ENCODE measurements at regions not wholly inside any gene's neighbourhood (a gene's known extent, or its start where the extent isn't known, plus 50 kb on each side); places are given as distances from the start of the nearest gene placed in this dataset.

- no peak for TF ChIP-seq CTCF (IDR thresholded peaks at IDR 0.05)
- no peak for TF ChIP-seq EZH2 (IDR thresholded peaks at IDR 0.05; ENCODE audit: borderline replicate concordance, insufficient read depth, low read depth, low read length, poor library complexity, severe bottlenecking)
Measured at GRCh38 chr3:87072446-87072845, 81.5 kb upstream of the VGLL3 start.
